ENCODE measurements at regions not wholly inside any gene's neighbourhood (a gene's known extent, or its start where the extent isn't known, plus 50 kb on each side); places are given as distances from the start of the nearest gene placed in this dataset.

DNA sequence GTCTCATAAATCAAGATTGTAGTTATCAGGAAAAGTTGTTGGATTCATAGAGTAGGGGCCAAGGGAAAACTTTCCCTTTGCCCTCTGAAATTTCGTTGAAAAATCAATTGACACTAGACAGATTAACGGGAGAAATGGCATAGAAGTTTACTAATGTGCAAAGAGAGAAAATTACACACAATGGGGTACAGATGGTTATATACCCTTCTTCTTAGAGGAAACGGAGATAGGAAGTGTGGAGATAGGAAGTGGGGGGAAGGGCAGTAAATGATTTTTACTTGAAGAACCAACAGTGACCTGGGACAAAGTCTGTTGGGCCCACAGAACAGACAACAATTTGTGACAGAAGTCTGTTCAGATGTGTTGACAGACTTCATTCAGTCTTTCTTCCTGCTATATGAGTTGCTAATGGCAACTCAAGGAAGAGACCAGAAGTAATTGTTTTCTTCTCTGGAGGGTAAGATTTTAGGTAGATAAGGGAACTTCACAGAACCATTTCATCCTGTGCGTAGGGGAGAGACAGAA lies 177.9 kb downstream of the C9orf152 start:
- TF ChIP-seq HOXA7 (CRISPR knock-in tag; IDR thresholded peaks at IDR 0.05), result no peak
- no peak for TF ChIP-seq MYC (IDR thresholded peaks at IDR 0.05; ENCODE audit: borderline replicate concordance, low read length)
- TF ChIP-seq HOXB13 (CRISPR knock-in tag; IDR thresholded peaks at IDR 0.05; ENCODE audit: low read depth), result no peak
- TF ChIP-seq SREBF2 (IDR thresholded peaks at IDR 0.05), result no peak
- no peak for TF ChIP-seq KDM1A (IDR thresholded peaks at IDR 0.05; ENCODE audit: low read depth)
- TF ChIP-seq MAZ (IDR thresholded peaks at IDR 0.05; ENCODE audit: borderline replicate concordance, low read depth, low read length), result no peak
- TF ChIP-seq RARB (CRISPR knock-in tag; IDR thresholded peaks at IDR 0.05), result no peak
- TF ChIP-seq ZNF302 (CRISPR knock-in tag; IDR thresholded peaks at IDR 0.05), result no peak
- TF ChIP-seq, protein P1, sequence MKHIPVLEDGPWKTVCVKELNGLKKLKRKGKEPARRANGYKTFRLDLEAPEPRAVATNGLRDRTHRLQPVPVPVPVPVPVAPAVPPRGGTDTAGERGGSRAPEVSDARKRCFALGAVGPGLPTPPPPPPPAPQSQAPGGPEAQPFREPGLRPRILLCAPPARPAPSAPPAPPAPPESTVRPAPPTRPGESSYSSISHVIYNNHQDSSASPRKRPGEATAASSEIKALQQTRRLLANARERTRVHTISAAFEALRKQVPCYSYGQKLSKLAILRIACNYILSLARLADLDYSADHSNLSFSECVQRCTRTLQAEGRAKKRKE (CRISPR knock-in tag; IDR thresholded peaks at IDR 0.05; ENCODE audit: low read depth), result no peak
- no peak for TF ChIP-seq GATA3 (IDR thresholded peaks at IDR 0.05; ENCODE audit: borderline replicate concordance)
- TF ChIP-seq, protein P2, sequence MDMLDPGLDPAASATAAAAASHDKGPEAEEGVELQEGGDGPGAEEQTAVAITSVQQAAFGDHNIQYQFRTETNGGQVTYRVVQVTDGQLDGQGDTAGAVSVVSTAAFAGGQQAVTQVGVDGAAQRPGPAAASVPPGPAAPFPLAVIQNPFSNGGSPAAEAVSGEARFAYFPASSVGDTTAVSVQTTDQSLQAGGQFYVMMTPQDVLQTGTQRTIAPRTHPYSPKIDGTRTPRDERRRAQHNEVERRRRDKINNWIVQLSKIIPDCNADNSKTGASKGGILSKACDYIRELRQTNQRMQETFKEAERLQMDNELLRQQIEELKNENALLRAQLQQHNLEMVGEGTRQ (IDR thresholded peaks at IDR 0.05), result no peak
- TF ChIP-seq, protein P3, sequence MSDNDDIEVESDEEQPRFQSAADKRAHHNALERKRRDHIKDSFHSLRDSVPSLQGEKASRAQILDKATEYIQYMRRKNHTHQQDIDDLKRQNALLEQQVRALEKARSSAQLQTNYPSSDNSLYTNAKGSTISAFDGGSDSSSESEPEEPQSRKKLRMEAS (IDR thresholded peaks at IDR 0.05), result no peak
- TF ChIP-seq CHD4 (IDR thresholded peaks at IDR 0.05; ENCODE audit: borderline replicate concordance), result no peak
- no peak for TF ChIP-seq HOXB5 (CRISPR knock-in tag; IDR thresholded peaks at IDR 0.05)
- no peak for TF ChIP-seq NFE2L2 (conservative IDR thresholded peaks at IDR 0.05; ENCODE audit: low read length)
- no peak for TF ChIP-seq HEYL (CRISPR knock-in tag; IDR thresholded peaks at IDR 0.05)
- no peak for TF ChIP-seq MAFK (IDR thresholded peaks at IDR 0.05; ENCODE audit: partially characterized antibody)
- no peak for TF ChIP-seq TFCP2L1 (CRISPR knock-in tag; IDR thresholded peaks at IDR 0.05)
- Histone ChIP-seq H3K4me1 (peaks cover 34% of the 10 kb centered on the region), H3K27ac (peak overlapping the region; percentile 30 to 47; a peak in 3 of 6 replicates), H3K4me3 (no peak overlapping the region), H3K4me2 (peak overlapping the region; percentile 41), H3K9me3 (no peaks in the 10 kb centered on the region)
- FAIRE-seq, result no peak
- no peak for ATAC-seq
- no peak for DNase-seq (ENCODE audit: low read depth in 1 of 2, low spot score in 1 of 2)
- ChIA-PET CTCF (no interaction called here), POLR2A (interaction anchor here (0.7 kb wide), 1 partner anchor 226 kb away, joined by 3 read pairs; the partner anchor contains the start of gene TXN)
- 68% methylated on average over 4 of the region's 4 CpGs for WGBS (ENCODE audit: missing lambda C conversion rate)

DNA sequence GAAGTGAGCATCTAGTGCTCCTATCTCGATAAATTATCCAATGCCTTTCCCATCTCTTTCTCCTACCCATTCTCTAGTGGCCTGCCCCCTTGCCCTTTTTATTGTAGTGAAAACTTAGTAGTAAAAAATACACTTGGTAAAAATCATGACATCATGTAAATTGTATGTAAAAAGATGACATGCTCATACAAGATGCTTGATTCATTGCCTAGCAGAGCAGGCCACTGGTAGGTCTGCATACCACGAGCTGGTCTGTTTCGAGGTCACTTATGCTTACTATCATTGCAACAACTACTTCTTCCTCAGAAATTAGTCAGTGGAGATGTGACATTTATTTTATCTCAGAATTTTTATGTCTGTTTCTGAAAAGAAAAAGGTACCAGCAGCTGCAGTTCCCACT lies 177.3 kb downstream of the C9orf152 start:
- 78% methylated on average over 3 of the region's 3 CpGs for WGBS (ENCODE audit: missing lambda C conversion rate)
- ChIA-PET CTCF (interaction anchor here (0.6 to 1.9 kb wide), 4 partner anchors 14 to 457 kb away, joined by 3 to 6 read pairs (median 4); no protein-coding TSS in a partner anchor), POLR2A (no interaction called here)
- Histone ChIP-seq H3K27ac (peak overlapping the region; percentile 47 to 60; a peak in 2 of 6 replicates), H3K4me2 (no peak overlapping the region; the same call in 2 of the 3 replicates), H3K4me1 (peaks cover 34% of the 10 kb centered on the region), H3K9me3 (no peaks in the 10 kb centered on the region), H3K4me3 (no peak overlapping the region)
- ATAC-seq (no peak), DNase-seq (ENCODE audit: low read depth in 1 of 2, low spot score in 1 of 2) (peak in 1 of 2 experiments; percentile 13), FAIRE-seq (no peak)
- TF ChIP-seq, protein P2 (IDR thresholded peaks at IDR 0.05), result no peak
- TF ChIP-seq, protein P4, sequence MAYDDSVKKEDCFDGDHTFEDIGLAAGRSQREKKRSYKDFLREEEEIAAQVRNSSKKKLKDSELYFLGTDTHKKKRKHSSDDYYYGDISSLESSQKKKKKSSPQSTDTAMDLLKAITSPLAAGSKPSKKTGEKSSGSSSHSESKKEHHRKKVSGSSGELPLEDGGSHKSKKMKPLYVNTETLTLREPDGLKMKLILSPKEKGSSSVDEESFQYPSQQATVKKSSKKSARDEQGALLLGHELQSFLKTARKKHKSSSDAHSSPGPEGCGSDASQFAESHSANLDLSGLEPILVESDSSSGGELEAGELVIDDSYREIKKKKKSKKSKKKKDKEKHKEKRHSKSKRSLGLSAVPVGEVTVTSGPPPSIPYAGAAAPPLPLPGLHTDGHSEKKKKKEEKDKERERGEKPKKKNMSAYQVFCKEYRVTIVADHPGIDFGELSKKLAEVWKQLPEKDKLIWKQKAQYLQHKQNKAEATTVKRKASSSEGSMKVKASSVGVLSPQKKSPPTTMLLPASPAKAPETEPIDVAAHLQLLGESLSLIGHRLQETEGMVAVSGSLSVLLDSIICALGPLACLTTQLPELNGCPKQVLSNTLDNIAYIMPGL (CRISPR knock-in tag; IDR thresholded peaks at IDR 0.05; ENCODE audit: borderline replicate concordance), result no peak

Measured in A549 (cell line).